HepG2 (cell line): ENCODE measurements at regions not wholly inside any gene's neighbourhood (a gene's known extent, or its start where the extent isn't known, plus 50 kb on each side); places are given as distances from the start of the nearest gene placed in this dataset.

Experiments
- ATAC-seq: fragments of 200-7000 bp; cut with Tn5 transposase; 3 replicates; pipeline ENCODE4 v1.9.1; 2020; ENCODE audit warnings: mild to moderate bottlenecking, moderate library complexity
- BruUV-seq: library from RNA; stranded (reverse); fragments of 400-500 nt; replicated peaks from 2 replicates; lab custom pipeline; 2021; lab: Mats Ljungman, UMichigan
- CTCF ChIA-PET: fragments of 300-600 bp; formaldehyde crosslinking; extraction: SDS; loops from one replicate; lab custom pipeline; 2021; ENCODE audit warnings: low total read pairs, inconsistent platforms, low intra/inter-chr PET ratio; lab: Yijun Ruan, JAX
- POLR2A ChIA-PET: fragments of 350-600 bp; sonication (Branson Sonifier 250); formaldehyde crosslinking; loops from one replicate; lab custom pipeline; 2020; ENCODE audit warnings: antibody characterized with exemption, inconsistent platforms; lab: Yijun Ruan, JAX
- DNase-seq: peaks from one replicate; pipeline ENCODE4 v3.0.0-alpha.2; 2015; ENCODE audit warnings: low spot score
- FAIRE-seq: peaks from 3 replicates; lab custom pipeline; 2011; peaks lifted over from hg19 to GRCh38; lab: Jason Lieb, UNC
- H2AFZ ChIP-seq: one replicate; pipeline ENCODE4 v1.6.1; 2011; ENCODE audit warnings: low read length, inconsistent platforms
- H3K27ac ChIP-seq: fragments of 300-600 bp; 3 replicates; pipeline ENCODE4 v1.8.0; 2011; ENCODE audit warnings: mixed run types, mild to moderate bottlenecking, mixed read lengths, low read length, inconsistent platforms; ENCODE audit not compliant: insufficient read depth; ENCODE audit errors: extremely low read length
- H3K27me3 ChIP-seq, 2 experiments: fragments of 200-600 bp in 1 of 2; 2 replicates in 1 of 2; 3 replicates in 1 of 2; pipeline versions ENCODE4 v1.6.0 to v1.8.0; 2011; ENCODE audit warnings: low read length in 2 of 2, mild to moderate bottlenecking in 2 of 2, moderate library complexity in 2 of 2, inconsistent platforms in 1 of 2; ENCODE audit not compliant: insufficient read depth in 2 of 2, control insufficient read depth in 1 of 2
- H3K36me3 ChIP-seq, 2 experiments: fragments of 200-600 bp in 1 of 2; replicated peaks in 1 of 2; 2 replicates in 1 of 2; 3 replicates in 1 of 2; pipeline versions ENCODE4 v1.5.1 to v1.8.0; 2011; ENCODE audit warnings: low read length in 2 of 2, inconsistent platforms in 1 of 2; ENCODE audit not compliant: insufficient read depth in 2 of 2, control insufficient read depth in 1 of 2
- H3K4me1 ChIP-seq: 2 replicates; pipeline ENCODE4 v1.5.1; 2012; ENCODE audit warnings: low read length, inconsistent platforms; ENCODE audit not compliant: insufficient read depth
- H3K4me2 ChIP-seq: 2 replicates; pipeline ENCODE4 v1.6.0; 2011; ENCODE audit warnings: low read depth, low read length, inconsistent platforms
- H3K4me3 ChIP-seq, 3 experiments: fragments of 200-600 bp in 1 of 3; sonication (generic), shearing (Covaris generic) in 1 of 3; replicated peaks in 1 of 3; 2 replicates each; pipeline ENCODE4 v1.5.1; 2011 to 2016; ENCODE audit warnings: low read length in 3 of 3, inconsistent platforms in 2 of 3, low read depth in 2 of 3, mild to moderate bottlenecking in 2 of 3, control low read depth in 1 of 3, mixed read lengths in 1 of 3; ENCODE audit not compliant: insufficient read depth in 1 of 3
- H3K79me2 ChIP-seq: one replicate; pipeline ENCODE4 v1.6.1; 2011; ENCODE audit warnings: low read length, inconsistent platforms; ENCODE audit not compliant: insufficient read depth
- H3K9ac ChIP-seq: 2 replicates; pipeline ENCODE4 v1.6.0; 2011; ENCODE audit warnings: mild to moderate bottlenecking, low read depth, low read length, inconsistent platforms; ENCODE audit not compliant: insufficient read depth
- H3K9me3 ChIP-seq: 2 replicates; pipeline ENCODE4 v1.5.1; 2012; ENCODE audit warnings: mild to moderate bottlenecking, low read length
- H4K20me1 ChIP-seq: 2 replicates; pipeline ENCODE4 v1.6.0; 2011; ENCODE audit warnings: inconsistent platforms, mild to moderate bottlenecking, low read length, moderate library complexity; ENCODE audit not compliant: insufficient read depth
- ARNT2 ChIP-seq: sonication (generic); formaldehyde crosslinking; IDR thresholded peaks from 2 replicates; pipeline ENCODE4 v1.8.0; 2022; ENCODE audit warnings: mild to moderate bottlenecking, low read depth, missing genetic modification reagents, moderate library complexity
- CBFB ChIP-seq: sonication (generic); formaldehyde crosslinking; IDR thresholded peaks from 2 replicates; pipeline ENCODE4 v1.4.0; 2020; ENCODE audit warnings: missing genetic modification reagents
- DR1 ChIP-seq: sonication (generic); formaldehyde crosslinking; IDR thresholded peaks from 2 replicates; pipeline ENCODE4 v1.8.0; 2021; ENCODE audit warnings: mild to moderate bottlenecking, missing genetic modification reagents, inconsistent platforms
- ELF3 ChIP-seq: IDR thresholded peaks from 2 replicates; pipeline ENCODE4 v1.6.1; 2016; ENCODE audit warnings: missing genetic modification reagents, missing compliant biosample characterization
- HOXA3 ChIP-seq: sonication (generic); formaldehyde crosslinking; IDR thresholded peaks from 2 replicates; pipeline ENCODE4 v1.5.0; 2020; ENCODE audit warnings: missing genetic modification reagents
- KLF16 ChIP-seq, 2 experiments: sonication (generic) in 1 of 2; formaldehyde crosslinking in 1 of 2; IDR thresholded peaks; 2 replicates each; pipeline versions ENCODE4 v1.6.1 to v1.8.0; 2016 to 2023; ENCODE audit warnings: missing genetic modification reagents in 2 of 2, missing compliant biosample characterization in 1 of 2
- MTF2 ChIP-seq: sonication (generic); formaldehyde crosslinking; IDR thresholded peaks from 2 replicates; pipeline ENCODE4 v1.5.0; 2020; ENCODE audit warnings: missing genetic modification reagents, borderline replicate concordance
- NPAS2 ChIP-seq: sonication (generic); formaldehyde crosslinking; IDR thresholded peaks from 2 replicates; pipeline ENCODE4 v1.8.0; 2022; ENCODE audit warnings: mild to moderate bottlenecking, missing genetic modification reagents, borderline replicate concordance
- PAXIP1 ChIP-seq: sonication (generic); formaldehyde crosslinking; conservative IDR thresholded peaks from 2 replicates; pipeline ENCODE4 v1.4.0; 2020; ENCODE audit warnings: mild to moderate bottlenecking, missing genetic modification reagents, moderate library complexity
- SYNCRIP ChIP-seq: fragments of 200-400 bp; formaldehyde crosslinking; IDR thresholded peaks from 2 replicates; pipeline ENCODE4 v1.6.1; 2018; ENCODE audit warnings: mild to moderate bottlenecking, low read depth, low read length; ENCODE audit not compliant: insufficient read depth
- ZNF180 ChIP-seq: sonication (generic); formaldehyde crosslinking; IDR thresholded peaks from 2 replicates; pipeline ENCODE4 v1.4.0; 2020; ENCODE audit warnings: low read depth, missing genetic modification reagents, borderline replicate concordance
- ZNF260 ChIP-seq: sonication (generic); formaldehyde crosslinking; IDR thresholded peaks from 2 replicates; pipeline ENCODE4 v1.4.0; 2020; ENCODE audit warnings: missing genetic modification reagents, low read depth, mild to moderate bottlenecking, borderline replicate concordance
- ZNF274 ChIP-seq: sonication (generic); formaldehyde crosslinking; IDR thresholded peaks from 2 replicates; pipeline ENCODE4 v1.5.1; 2020; ENCODE audit warnings: mild to moderate bottlenecking, missing genetic modification reagents
- ZNF768 ChIP-seq: sonication (generic); formaldehyde crosslinking; IDR thresholded peaks from 2 replicates; pipeline ENCODE4 v1.4.0; 2020; ENCODE audit warnings: missing genetic modification reagents
- ZNF776 ChIP-seq: sonication (generic); formaldehyde crosslinking; IDR thresholded peaks from 2 replicates; pipeline ENCODE4 v1.4.0; 2020; ENCODE audit warnings: mild to moderate bottlenecking, missing genetic modification reagents
- WGBS: methylation state at CpG from one replicate; pipeline ENCODE4 v1.1.6; 2017; ENCODE audit warnings: low lambda C conversion rate; 5-methylcytosine and 5-hydroxymethylcytosine counted together
- in situ Hi-C: cut with HindIII; loops from 2 replicates; pipeline ENCODE4 v1.10.0; 2017; ENCODE audit warnings: low pct_unique_long_range_greater_than_20kb; ENCODE audit not compliant: extremely low pct_ligation_motif_present
- intact Hi-C: fragments of 100-400 bp; cut with micrococcal nuclease; formaldehyde crosslinking; loops from one replicate; pipeline ENCODE4 v1.10.0; 2022; ENCODE audit not compliant: unreplicated experiment
- TF ChIP-seq, protein P1 (sequence below): sonication (generic); formaldehyde crosslinking; IDR thresholded peaks from 2 replicates; pipeline ENCODE4 v1.4.0; 2020; ENCODE audit warnings: mild to moderate bottlenecking, missing genetic modification reagents

DNA sequence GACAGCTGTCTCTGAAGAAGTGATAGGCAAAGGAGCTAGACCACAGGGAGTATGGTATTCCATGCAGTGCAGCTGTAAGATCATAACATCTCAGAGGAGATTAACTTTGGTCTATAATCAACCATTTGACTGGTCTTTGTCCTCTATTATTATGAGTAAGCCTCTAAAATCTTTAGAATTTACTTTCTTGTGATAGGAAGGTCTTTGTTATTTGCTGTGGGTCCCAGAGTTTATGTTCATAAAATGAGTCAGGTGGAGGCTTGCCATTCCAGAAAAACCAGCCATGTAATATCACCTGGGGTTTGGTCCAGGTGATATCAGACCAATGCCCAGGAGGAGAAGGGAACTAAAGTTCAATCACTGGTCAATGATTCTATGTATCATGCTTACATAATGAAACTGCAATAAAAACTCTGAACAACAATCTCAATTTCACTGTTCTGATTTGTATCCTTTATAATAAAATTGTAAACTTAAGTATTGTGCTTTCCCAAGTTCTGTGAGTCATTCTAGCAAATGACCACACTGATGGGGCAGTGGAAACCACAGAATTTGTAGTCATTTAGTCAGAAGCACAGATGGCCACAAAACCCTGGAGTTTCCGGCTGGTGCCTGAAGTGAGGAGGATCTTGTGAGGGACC lies 239.6 kb upstream of the TRAM1L1 start:
- DNase-seq (no peak), ATAC-seq (no peak), FAIRE-seq (no peak)
- Histone ChIP-seq H3K4me3 (no peak overlapping the region), H3K27ac (no peak overlapping the region), H3K27me3 (no peaks in the 10 kb centered on the region), H3K9ac (no peak overlapping the region), H3K4me2 (no peak overlapping the region), H4K20me1 (no peaks in the 10 kb centered on the region), H3K79me2 (no peaks in the 10 kb centered on the region), H3K4me1 (no peaks in the 10 kb centered on the region), H3K36me3 (no peaks in the 10 kb centered on the region), H2AFZ (no peak overlapping the region), H3K9me3 (no peaks in the 10 kb centered on the region)
- TF ChIP-seq NPAS2 (CRISPR knock-in tag) (no peak), HOXA3 (no peak), ELF3 (CRISPR knock-in tag) (no peak), ZNF260 (CRISPR knock-in tag) (no peak), ARNT2 (CRISPR knock-in tag) (no peak)
- TF ChIP-seq, protein P1, sequence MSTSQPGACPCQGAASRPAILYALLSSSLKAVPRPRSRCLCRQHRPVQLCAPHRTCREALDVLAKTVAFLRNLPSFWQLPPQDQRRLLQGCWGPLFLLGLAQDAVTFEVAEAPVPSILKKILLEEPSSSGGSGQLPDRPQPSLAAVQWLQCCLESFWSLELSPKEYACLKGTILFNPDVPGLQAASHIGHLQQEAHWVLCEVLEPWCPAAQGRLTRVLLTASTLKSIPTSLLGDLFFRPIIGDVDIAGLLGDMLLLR: no peak
- ChIA-PET POLR2A (no interaction called here), CTCF (no interaction called here)
- BruUV-seq: no TSS peak
- intact Hi-C loops (no loop called here), in situ Hi-C loops (no loop called here)
- 10% methylated on average over 1 of the region's 1 CpG for WGBS

- POLR2A ChIA-PET: no interaction called here
- CTCF ChIA-PET: no interaction called here
- TF ChIP-seq CBFB (no peak), KLF16 (CRISPR knock-in tag; IDR thresholded peaks at IDR 0.05) (no peak), ZNF768 (no peak), PAXIP1 (CRISPR knock-in tag) (no peak), SYNCRIP (no peak), DR1 (CRISPR knock-in tag) (no peak), ZNF274 (CRISPR knock-in tag) (no peak), MTF2 (CRISPR knock-in tag) (no peak), ZNF776 (CRISPR knock-in tag) (no peak), ZNF180 (no peak)
Measured at GRCh38 chr4:117326091-117326490, 240.7 kb upstream of the TRAM1L1 start.

More at GRCh38 chr4:117326091-117326490, 240.7 kb upstream of the TRAM1L1 start:
- ATAC-seq (no peak), DNase-seq (no peak), FAIRE-seq (no peak)
- H3K27me3 ChIP-seq: no peaks in the 10 kb centered on the region
- no peaks in the 10 kb centered on the region for H3K79me2 ChIP-seq
- H4K20me1 ChIP-seq: no peaks in the 10 kb centered on the region
- no peaks in the 10 kb centered on the region for H3K36me3 ChIP-seq
- WGBS: 34% methylated on average over 3 of the region's 3 CpGs
- intact Hi-C loops: no loop called here
- no peak overlapping the region for H3K4me2 ChIP-seq
- H3K27ac ChIP-seq: no peak overlapping the region
- BruUV-seq: no TSS peak
- no peaks in the 10 kb centered on the region for H3K9me3 ChIP-seq
- H3K4me1 ChIP-seq: no peaks in the 10 kb centered on the region
- no peak overlapping the region for H3K9ac ChIP-seq
- H2AFZ ChIP-seq: no peak overlapping the region
- no peak overlapping the region for H3K4me3 ChIP-seq
- in situ Hi-C loops: no loop called here
